ENCODE measurements at regions not wholly inside any gene's neighbourhood (a gene's known extent, or its start where the extent isn't known, plus 50 kb on each side); places are given as distances from the start of the nearest gene placed in this dataset.
A peak's percentile ranks its signal among the peaks of the same experiment; 100 is the strongest.

DNA sequence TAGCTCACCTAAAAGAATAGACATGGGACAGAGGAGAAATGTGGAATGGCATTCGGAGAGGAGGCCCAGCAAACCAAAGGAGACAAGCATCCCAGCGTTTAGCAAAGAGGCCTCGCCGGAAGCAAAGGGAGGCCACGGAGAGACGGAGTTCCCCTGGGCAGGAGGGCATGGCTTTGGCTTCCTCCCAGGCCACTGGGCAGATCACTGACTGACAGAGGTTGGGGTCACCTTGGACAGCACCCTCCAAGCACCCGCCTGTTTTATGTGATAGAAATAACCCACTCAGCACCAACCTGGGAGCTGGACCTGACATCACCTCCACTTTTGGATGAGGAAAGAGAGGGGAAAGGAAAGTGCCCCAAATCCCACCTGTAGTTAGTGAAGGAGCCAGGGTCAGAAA is 434.1 kb downstream of the BRD1 start:
- H3K27me3 ChIP-seq (ENCODE audit: insufficient read depth, poor library complexity, severe bottlenecking) = no peaks in the 10 kb centered on the region
- DNase-seq (ENCODE audit: low read depth in 1 of 2, low spot score in 1 of 2) = no peak
- no peak overlapping the region for H3K27ac ChIP-seq (replicated peaks)
- no peak overlapping the region for H3K4me3 ChIP-seq (replicated peaks; ENCODE audit: insufficient read depth, low read length)
- TF ChIP-seq GABPA (IDR thresholded peaks at IDR 0.05; ENCODE audit: low read depth) = no peak
- peak; percentile 63 for TF ChIP-seq REST (IDR thresholded peaks at IDR 0.05; ENCODE audit: insufficient replicate concordance, low read depth)

GRCh38 chr22:49392841-49393510 is 434.7 kb downstream of the BRD1 start:
- Histone ChIP-seq H3K27me3 (ENCODE audit: insufficient read depth, poor library complexity, severe bottlenecking) (no peaks in the 10 kb centered on the region), H3K27ac (replicated peaks) (no peak overlapping the region), H3K4me3 (replicated peaks; ENCODE audit: insufficient read depth, low read length) (no peak overlapping the region)
- TF ChIP-seq POLR2AphosphoS5 (IDR thresholded peaks at IDR 0.05; ENCODE audit: low read depth) (no peak), GABPA (IDR thresholded peaks at IDR 0.05; ENCODE audit: low read depth) (no peak), REST (IDR thresholded peaks at IDR 0.05; ENCODE audit: insufficient replicate concordance, low read depth) (no peak), SPI1 (IDR thresholded peaks at IDR 0.05; ENCODE audit: borderline replicate concordance, low read depth) (no peak)
- no peak for DNase-seq (ENCODE audit: low read depth in 1 of 2, low spot score in 1 of 2)

DNA sequence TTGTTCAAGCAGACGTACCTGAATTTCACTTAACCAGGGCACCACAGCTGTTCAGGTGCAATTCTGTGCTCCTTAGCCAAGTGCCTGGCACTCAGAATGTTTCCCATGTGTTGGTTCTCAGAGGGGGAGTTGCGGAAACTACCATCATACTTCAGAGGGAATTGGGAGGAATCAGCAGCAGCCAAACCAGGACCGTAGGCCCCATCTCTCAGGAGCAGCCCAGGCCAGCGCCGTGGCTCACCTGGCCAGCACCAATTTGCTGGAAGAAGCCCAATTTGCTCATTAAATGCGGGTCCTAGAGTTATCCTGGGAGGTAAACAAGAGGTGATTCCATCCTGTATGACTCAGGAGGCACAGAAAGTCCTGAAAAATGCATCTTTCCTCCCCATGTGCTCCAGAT is 435.4 kb downstream of the BRD1 start:
- no peak for DNase-seq (ENCODE audit: low read depth in 1 of 2, low spot score in 1 of 2)
- TF ChIP-seq SPI1 (IDR thresholded peaks at IDR 0.05; ENCODE audit: borderline replicate concordance, low read depth) = no peak
- TF ChIP-seq REST (IDR thresholded peaks at IDR 0.05; ENCODE audit: insufficient replicate concordance, low read depth) = no peak
- TF ChIP-seq, protein P1, sequence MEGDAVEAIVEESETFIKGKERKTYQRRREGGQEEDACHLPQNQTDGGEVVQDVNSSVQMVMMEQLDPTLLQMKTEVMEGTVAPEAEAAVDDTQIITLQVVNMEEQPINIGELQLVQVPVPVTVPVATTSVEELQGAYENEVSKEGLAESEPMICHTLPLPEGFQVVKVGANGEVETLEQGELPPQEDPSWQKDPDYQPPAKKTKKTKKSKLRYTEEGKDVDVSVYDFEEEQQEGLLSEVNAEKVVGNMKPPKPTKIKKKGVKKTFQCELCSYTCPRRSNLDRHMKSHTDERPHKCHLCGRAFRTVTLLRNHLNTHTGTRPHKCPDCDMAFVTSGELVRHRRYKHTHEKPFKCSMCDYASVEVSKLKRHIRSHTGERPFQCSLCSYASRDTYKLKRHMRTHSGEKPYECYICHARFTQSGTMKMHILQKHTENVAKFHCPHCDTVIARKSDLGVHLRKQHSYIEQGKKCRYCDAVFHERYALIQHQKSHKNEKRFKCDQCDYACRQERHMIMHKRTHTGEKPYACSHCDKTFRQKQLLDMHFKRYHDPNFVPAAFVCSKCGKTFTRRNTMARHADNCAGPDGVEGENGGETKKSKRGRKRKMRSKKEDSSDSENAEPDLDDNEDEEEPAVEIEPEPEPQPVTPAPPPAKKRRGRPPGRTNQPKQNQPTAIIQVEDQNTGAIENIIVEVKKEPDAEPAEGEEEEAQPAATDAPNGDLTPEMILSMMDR (IDR thresholded peaks at IDR 0.05; ENCODE audit: insufficient read depth, low read length) = no peak
- no peak for TF ChIP-seq GABPA (IDR thresholded peaks at IDR 0.05; ENCODE audit: low read depth)
- TF ChIP-seq POLR2AphosphoS5 (IDR thresholded peaks at IDR 0.05; ENCODE audit: low read depth) = no peak
- Histone ChIP-seq H3K27ac (replicated peaks) (no peak overlapping the region), H3K27me3 (ENCODE audit: insufficient read depth, poor library complexity, severe bottlenecking) (no peaks in the 10 kb centered on the region), H3K4me3 (replicated peaks; ENCODE audit: insufficient read depth, low read length) (no peak overlapping the region)

DNA sequence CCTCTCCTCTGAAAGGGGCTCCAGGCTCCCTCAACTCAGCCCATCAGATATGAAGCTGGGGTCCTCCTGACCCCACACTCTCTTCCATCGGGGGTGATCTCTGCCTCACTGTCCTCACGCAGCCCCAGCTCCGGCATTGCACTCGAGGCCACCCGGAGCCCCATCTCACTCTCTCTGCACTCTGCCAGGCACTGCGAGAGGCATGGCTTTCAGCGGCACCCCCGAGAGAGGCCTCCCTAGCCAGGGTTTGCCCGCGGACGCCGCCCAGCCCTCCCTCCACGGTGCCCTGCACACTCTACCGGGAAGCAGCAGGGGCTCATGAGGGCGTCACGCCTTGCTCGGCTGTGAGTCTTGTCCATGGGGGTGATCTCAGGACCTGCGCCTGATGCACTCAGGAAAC is 436.2 kb downstream of the BRD1 start:
- H3K27ac ChIP-seq (replicated peaks) = no peak overlapping the region
- no peaks in the 10 kb centered on the region for H3K27me3 ChIP-seq (ENCODE audit: insufficient read depth, poor library complexity, severe bottlenecking)
- DNase-seq (ENCODE audit: low read depth in 1 of 2, low spot score in 1 of 2) = no peak
- TF ChIP-seq SPI1 (IDR thresholded peaks at IDR 0.05; ENCODE audit: borderline replicate concordance, low read depth) = no peak
- no peak for TF ChIP-seq POLR2AphosphoS5 (IDR thresholded peaks at IDR 0.05; ENCODE audit: low read depth)
- TF ChIP-seq, protein P1 (IDR thresholded peaks at IDR 0.05; ENCODE audit: insufficient read depth, low read length) = no peak
- no peak for TF ChIP-seq GABPA (IDR thresholded peaks at IDR 0.05; ENCODE audit: low read depth)
- no peak for TF ChIP-seq REST (IDR thresholded peaks at IDR 0.05; ENCODE audit: insufficient replicate concordance, low read depth)
- no peak overlapping the region for H3K4me3 ChIP-seq (replicated peaks; ENCODE audit: insufficient read depth, low read length)

Measured in HL-60 (cell line).